GM21360 (cell line): ENCODE measurements at regions not wholly inside any gene's neighbourhood (a gene's known extent, or its start where the extent isn't known, plus 50 kb on each side); places are given as distances from the start of the nearest gene placed in this dataset.

ENCODE experiments used
- ATAC-seq: cut with Tn5 transposase; IDR thresholded peaks from one replicate; pipeline ENCODE4 v1.9.1; 2021; ENCODE audit warnings: mild to moderate bottlenecking, moderate library complexity; ENCODE audit not compliant: unreplicated experiment

GRCh38 chr9:115362101-115362500 is 244.1 kb upstream of the TNC start:
- ATAC-seq = no peak

GRCh38 chr9:115362640-115363039 is 244.7 kb upstream of the TNC start:
- ATAC-seq = no peak

DNA sequence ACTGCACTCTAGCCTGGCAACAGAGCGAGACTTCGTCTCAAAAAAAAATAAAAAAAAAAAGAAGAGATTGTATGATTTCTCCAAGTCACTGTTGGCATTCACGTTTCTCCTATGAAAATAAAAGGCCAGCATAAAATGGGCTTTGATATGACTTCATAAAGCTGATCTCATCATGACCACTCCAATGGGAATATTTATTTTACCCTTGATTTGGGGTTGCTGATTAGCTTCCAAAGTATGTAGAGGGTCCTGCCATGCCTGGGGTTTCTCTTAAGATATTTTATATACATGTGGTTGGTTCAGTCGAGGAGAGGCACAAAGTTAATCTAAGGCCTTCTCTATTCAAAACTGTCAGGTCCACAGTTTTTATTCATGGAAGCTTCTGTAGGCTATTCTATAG is 247.0 kb upstream of the TNC start:
- no peak for ATAC-seq

GRCh38 chr9:115367321-115367720 is 249.4 kb upstream of the TNC start:
- no peak for ATAC-seq

GRCh38 chr9:115367780-115368525 is 250.0 kb upstream of the TNC start:
- ATAC-seq = no peak

DNA sequence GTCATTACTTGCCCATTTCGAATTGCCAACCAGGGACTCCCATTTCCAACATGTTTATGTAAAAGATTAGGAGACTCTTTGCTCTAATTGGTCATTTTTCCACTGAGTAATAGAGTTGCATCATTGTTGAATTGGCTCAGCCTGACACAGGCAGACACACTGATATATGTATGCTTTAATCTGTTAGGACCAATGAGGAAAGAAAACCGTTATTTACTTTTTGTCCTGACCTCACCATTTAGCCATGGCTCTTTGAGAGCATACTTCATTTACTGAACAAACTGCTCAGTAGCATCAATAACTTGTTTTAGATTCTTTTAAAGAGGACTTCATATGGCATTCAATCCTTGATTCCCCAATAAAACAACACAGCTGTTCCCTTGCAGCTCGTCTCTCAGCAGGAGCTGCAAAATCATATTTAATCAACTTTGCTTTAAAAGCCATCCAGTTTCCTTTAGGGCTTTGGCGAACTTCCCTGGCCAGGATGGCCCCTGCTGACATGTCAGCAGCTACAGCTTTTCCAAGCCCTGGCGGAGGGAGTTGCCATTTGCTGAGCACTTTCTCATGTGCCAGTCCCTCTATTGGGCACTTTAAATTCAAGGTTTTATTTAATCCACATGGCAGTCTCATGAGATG is 251.5 kb upstream of the TNC start:
- no peak for ATAC-seq

- ATAC-seq = no peak
These were observed 255.2 kb upstream of the TNC start for GRCh38 chr9:115373000-115373709.

- ATAC-seq = no peak
These were observed 255.7 kb upstream of the TNC start for GRCh38 chr9:115373710-115374045.

DNA sequence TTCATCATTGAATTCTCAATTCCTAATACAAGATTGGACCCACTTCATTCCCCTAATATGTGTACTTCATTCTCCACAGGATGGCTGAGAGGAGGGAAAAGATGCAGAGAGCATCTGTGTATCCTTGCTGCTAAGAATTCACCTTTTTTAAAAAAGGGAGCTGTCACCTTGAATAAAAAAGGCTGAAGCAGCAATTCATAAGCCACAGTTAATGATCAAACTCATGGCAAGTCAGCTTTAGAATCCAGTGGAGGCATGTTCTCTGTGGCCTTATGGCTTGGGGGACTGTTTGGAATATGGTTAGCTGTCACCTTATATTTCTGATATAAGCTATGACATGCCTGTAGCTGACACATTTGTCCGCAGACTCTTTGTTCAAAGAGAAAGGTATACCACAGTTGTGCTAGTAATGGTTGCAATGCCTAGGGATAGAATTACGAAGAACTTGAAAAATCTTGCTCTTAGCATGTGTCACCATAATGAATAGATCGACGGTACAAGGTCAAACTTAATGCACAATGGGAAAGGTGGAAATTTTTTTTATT is 256.8 kb upstream of the TNC start:
- no peak for ATAC-seq

DNA sequence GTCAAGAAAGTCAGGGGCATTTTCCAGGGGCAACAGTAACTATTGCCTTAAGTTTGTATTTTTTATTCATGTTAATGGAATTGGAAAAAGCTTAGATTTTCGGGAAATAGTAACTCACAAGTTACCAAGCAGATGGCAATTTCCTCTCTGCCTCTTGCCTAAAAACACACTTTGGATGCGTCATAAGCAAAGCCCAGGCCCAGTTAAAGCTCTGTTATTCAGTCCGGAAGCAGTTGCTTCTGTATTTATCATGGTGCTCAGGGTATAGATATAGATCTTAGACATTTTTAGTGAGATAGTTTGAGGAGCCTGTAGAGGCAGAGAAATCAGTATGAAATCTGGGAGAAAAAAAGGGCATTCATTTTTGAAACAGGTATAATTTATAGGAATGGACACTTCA is 260.3 kb upstream of the TNC start:
- ATAC-seq = no peak

DNA sequence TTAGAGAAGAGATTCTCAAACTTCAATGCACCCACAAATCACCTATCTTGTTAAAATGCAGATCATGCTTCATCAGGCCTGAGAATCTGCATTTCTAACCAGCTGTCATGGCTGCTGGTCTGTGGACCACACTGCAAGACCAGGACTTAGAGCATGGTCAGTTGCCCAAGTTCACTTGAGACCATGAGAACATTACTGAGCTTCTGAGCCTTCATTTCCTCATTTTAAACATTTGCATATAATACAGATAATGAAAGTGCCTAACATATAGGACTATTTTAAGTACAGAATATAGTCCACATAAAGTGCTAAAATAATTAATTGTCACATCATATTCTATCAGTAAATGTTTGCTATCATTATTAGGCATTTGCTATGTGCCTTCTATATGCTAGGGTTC is 260.8 kb upstream of the TNC start:
- no peak for ATAC-seq

- ATAC-seq = no peak
These were observed 261.8 kb upstream of the TNC start for GRCh38 chr9:115379719-115380118.

DNA sequence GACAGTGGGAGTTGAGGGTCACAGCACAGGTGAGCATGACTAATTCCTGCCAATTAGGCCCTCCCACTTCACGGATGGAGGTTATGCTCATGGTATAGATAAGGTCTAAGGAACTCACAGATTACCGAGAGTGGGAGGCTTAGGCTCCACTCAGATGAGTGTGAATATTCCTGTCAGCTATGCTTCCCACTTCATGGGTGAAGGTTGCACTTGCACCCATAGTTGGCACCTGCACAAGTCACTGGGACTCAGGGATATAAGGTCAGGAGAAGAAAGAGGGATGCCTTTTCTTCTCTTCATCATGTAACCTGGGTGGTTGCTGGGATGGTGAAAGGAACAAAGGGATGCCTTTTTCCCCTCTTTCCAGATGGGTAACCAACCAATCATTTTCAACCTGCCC is 264.9 kb upstream of the TNC start:
- no peak for ATAC-seq

DNA sequence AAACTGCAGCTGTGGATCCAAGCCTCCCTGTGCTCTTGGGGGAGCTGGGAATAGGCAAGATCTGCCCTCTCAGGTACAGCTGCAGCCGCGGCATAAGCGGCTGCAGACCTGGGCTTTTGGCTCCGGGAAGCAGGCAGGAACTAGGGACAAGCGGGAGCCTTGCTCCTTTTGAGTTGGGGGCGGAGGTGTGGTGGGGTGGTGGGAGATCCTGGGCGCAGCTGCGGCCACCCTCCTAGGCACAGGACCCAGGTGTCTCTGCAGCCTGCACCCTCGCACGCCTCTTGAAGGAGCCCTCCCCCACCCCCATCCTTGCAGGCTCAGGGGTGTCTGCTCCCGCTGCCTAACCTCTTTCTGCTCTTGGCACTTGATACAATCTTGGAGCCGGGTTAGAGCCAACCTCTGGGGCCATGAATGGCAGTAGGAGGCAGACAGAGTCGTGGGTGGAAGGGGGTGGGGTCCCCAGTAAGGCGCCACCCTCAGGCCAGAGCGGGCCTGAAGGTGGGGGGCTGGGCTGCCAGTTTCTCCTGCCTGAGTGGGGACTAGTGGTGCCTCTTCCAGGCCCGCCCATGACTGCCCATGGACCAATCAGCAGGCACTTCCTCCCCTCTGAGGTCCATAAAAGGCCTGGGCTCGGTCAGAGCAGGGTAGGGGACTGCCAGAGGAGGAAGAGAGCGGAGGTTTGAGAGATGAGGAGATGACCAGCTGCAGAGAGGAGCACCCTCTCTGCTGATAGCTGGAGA is 267.6 kb upstream of the TNC start:
- no peak for ATAC-seq

- no peak for ATAC-seq
These were observed 269.2 kb upstream of the TNC start for GRCh38 chr9:115386963-115387770.

- no peak for ATAC-seq
These were observed 273.3 kb upstream of the TNC start for GRCh38 chr9:115391168-115391825.

GRCh38 chr9:115393976-115394775 is 276.2 kb upstream of the TNC start:
- ATAC-seq = no peak

DNA sequence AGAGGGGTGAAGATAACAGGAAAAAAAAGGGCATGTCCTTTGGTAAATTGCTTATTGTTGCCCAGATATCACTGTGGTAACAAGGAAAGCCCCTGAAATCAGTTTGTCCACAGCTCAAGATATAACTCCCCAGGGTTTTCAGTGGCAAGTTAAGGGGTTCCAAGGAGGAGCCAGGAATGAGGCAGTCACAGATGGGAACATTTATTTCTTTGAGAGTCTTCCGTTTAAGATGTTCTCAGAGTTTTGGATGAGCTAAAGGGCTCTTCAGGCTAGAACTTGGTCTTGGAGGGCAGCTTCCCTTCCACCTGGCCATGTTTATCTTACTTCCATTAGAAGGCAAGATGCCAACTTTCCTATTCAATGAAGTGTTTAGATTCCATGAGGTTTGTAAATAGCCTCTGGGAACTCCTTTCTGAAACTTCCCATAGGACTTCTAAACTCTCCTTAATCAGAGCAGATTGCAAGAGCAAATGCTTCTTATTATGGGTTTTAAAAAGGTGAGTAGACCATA is 277.6 kb upstream of the TNC start:
- no peak for ATAC-seq

GRCh38 chr9:115396071-115396529 is 278.1 kb upstream of the TNC start:
- no peak for ATAC-seq
